ENCODE measurements at regions not wholly inside any gene's neighbourhood (a gene's known extent, or its start where the extent isn't known, plus 50 kb on each side); places are given as distances from the start of the nearest gene placed in this dataset.
"Not testable (repeated sequence)": the region's sequence is repeated elsewhere in the genome, so short reads cannot be mapped to it uniquely, and the experiment has no call there.

DNA sequence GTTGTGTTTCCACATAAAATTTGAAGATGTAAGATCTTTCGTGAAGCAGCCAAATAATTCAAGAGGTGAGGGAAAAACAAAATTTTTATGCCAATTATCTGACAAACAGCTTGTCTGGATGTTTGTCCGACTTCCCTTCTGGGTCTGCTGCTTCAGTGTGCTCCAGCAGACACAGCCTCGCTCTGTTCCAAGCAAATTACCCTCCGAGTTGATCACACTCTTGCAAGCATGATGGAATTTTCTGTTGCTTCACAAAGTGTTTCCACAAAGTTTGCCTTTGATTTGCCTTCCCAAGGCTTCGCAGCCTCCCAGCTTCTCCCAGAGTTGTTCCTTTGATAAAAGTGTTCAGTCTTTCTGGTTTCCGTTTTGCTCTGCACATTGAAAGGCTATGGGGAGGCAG lies 78.4 kb upstream of the SEZ6L start:
- Histone ChIP-seq H3K9me3 (ENCODE audit: insufficient read depth, low read depth, low read length) (no peaks in the 10 kb centered on the region), H4K20me1 (ENCODE audit: insufficient read depth, low read length, poor library complexity, severe bottlenecking) (no peaks in the 10 kb centered on the region), H3K36me3 (ENCODE audit: insufficient read depth, low read length) (no peaks in the 10 kb centered on the region), H3K9ac (ENCODE audit: low read depth, low read length, poor library complexity, severe bottlenecking) (no peak overlapping the region), H3K4me2 (ENCODE audit: low read depth, low read length, poor library complexity, severe bottlenecking) (no peak overlapping the region), H3K4me3 (ENCODE audit: low read length, poor library complexity, severe bottlenecking) (no peak overlapping the region), H3F3A (ENCODE audit: low read depth) (no peaks in the 10 kb centered on the region), H3K79me2 (ENCODE audit: insufficient read depth, low read length) (no peaks in the 10 kb centered on the region), H2AFZ (ENCODE audit: low read length) (no peak overlapping the region), H3K27me3 (ENCODE audit: insufficient read depth, low read length, poor library complexity, severe bottlenecking) (no peaks in the 10 kb centered on the region), H3K4me1 (ENCODE audit: insufficient read depth, low read length, poor library complexity, severe bottlenecking) (no peaks in the 10 kb centered on the region), H3K9me2 (replicated peaks; ENCODE audit: low read depth, low read length) (no peaks in the 10 kb centered on the region)
- TF ChIP-seq, protein P1, sequence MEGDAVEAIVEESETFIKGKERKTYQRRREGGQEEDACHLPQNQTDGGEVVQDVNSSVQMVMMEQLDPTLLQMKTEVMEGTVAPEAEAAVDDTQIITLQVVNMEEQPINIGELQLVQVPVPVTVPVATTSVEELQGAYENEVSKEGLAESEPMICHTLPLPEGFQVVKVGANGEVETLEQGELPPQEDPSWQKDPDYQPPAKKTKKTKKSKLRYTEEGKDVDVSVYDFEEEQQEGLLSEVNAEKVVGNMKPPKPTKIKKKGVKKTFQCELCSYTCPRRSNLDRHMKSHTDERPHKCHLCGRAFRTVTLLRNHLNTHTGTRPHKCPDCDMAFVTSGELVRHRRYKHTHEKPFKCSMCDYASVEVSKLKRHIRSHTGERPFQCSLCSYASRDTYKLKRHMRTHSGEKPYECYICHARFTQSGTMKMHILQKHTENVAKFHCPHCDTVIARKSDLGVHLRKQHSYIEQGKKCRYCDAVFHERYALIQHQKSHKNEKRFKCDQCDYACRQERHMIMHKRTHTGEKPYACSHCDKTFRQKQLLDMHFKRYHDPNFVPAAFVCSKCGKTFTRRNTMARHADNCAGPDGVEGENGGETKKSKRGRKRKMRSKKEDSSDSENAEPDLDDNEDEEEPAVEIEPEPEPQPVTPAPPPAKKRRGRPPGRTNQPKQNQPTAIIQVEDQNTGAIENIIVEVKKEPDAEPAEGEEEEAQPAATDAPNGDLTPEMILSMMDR (conservative IDR thresholded peaks at IDR 0.05; ENCODE audit: low read length), result no peak
- TF ChIP-seq EZH2phosphoT487 (IDR thresholded peaks at IDR 0.05; ENCODE audit: borderline replicate concordance), result no peak

DNA sequence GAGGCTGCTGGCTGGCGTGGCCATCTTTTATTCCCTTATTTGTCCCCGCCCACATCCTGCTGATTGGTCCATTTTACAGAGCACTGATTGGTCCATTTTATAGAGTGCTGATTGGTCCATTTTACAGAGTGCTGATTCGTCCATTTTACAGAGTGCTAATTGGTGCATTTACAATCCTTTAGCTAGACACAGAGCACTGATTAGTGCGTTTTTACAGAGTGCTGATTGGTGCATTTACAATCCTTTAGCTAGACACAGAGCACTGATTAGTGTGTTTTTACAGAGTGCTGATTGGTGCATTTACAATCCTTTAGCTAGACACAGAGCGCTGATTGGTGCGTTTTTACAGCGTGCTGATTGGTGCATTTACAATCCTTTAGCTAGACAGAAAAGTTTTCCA lies 74.8 kb upstream of the SEZ6L start:
- not testable (repeated sequence) for H3K79me2 ChIP-seq (ENCODE audit: insufficient read depth, low read length); H3F3A ChIP-seq (ENCODE audit: low read depth); H3K4me1 ChIP-seq (ENCODE audit: insufficient read depth, low read length, poor library complexity, severe bottlenecking); H3K36me3 ChIP-seq (ENCODE audit: insufficient read depth, low read length); H2AFZ ChIP-seq (ENCODE audit: low read length); H3K4me3 ChIP-seq (ENCODE audit: low read length, poor library complexity, severe bottlenecking); H4K20me1 ChIP-seq (ENCODE audit: insufficient read depth, low read length, poor library complexity, severe bottlenecking); H3K9me2 ChIP-seq (replicated peaks; ENCODE audit: low read depth, low read length); H3K4me2 ChIP-seq (ENCODE audit: low read depth, low read length, poor library complexity, severe bottlenecking); H3K9ac ChIP-seq (ENCODE audit: low read depth, low read length, poor library complexity, severe bottlenecking); H3K9me3 ChIP-seq (ENCODE audit: insufficient read depth, low read depth, low read length); H3K27me3 ChIP-seq (ENCODE audit: insufficient read depth, low read length, poor library complexity, severe bottlenecking)

GRCh38 chr22:26095256-26095956 lies 73.9 kb upstream of the SEZ6L start:
- no peak for TF ChIP-seq EZH2phosphoT487 (IDR thresholded peaks at IDR 0.05; ENCODE audit: borderline replicate concordance)
- TF ChIP-seq, protein P1 (conservative IDR thresholded peaks at IDR 0.05; ENCODE audit: low read length), result no peak
- Histone ChIP-seq H3K4me2 (ENCODE audit: low read depth, low read length, poor library complexity, severe bottlenecking) (no peak overlapping the region), H3K9me3 (ENCODE audit: insufficient read depth, low read depth, low read length) (no peaks in the 10 kb centered on the region), H3F3A (ENCODE audit: low read depth) (no peaks in the 10 kb centered on the region), H3K9ac (ENCODE audit: low read depth, low read length, poor library complexity, severe bottlenecking) (no peak overlapping the region), H3K27me3 (ENCODE audit: insufficient read depth, low read length, poor library complexity, severe bottlenecking) (no peaks in the 10 kb centered on the region), H3K79me2 (ENCODE audit: insufficient read depth, low read length) (no peaks in the 10 kb centered on the region), H4K20me1 (ENCODE audit: insufficient read depth, low read length, poor library complexity, severe bottlenecking) (no peaks in the 10 kb centered on the region), H3K36me3 (ENCODE audit: insufficient read depth, low read length) (no peaks in the 10 kb centered on the region), H3K9me2 (replicated peaks; ENCODE audit: low read depth, low read length) (no peaks in the 10 kb centered on the region), H3K4me3 (ENCODE audit: low read length, poor library complexity, severe bottlenecking) (no peak overlapping the region), H2AFZ (ENCODE audit: low read length) (no peak overlapping the region), H3K4me1 (ENCODE audit: insufficient read depth, low read length, poor library complexity, severe bottlenecking) (no peaks in the 10 kb centered on the region)

GRCh38 chr22:26097411-26097810 lies 71.9 kb upstream of the SEZ6L start:
- Histone ChIP-seq H3K9me3 (ENCODE audit: insufficient read depth, low read depth, low read length) (no peaks in the 10 kb centered on the region), H3F3A (ENCODE audit: low read depth) (no peaks in the 10 kb centered on the region), H3K27me3 (ENCODE audit: insufficient read depth, low read length, poor library complexity, severe bottlenecking) (no peaks in the 10 kb centered on the region), H3K9ac (ENCODE audit: low read depth, low read length, poor library complexity, severe bottlenecking) (no peak overlapping the region), H3K4me2 (ENCODE audit: low read depth, low read length, poor library complexity, severe bottlenecking) (no peak overlapping the region), H3K9me2 (replicated peaks; ENCODE audit: low read depth, low read length) (no peaks in the 10 kb centered on the region), H3K79me2 (ENCODE audit: insufficient read depth, low read length) (no peaks in the 10 kb centered on the region), H3K36me3 (ENCODE audit: insufficient read depth, low read length) (no peaks in the 10 kb centered on the region), H3K4me3 (ENCODE audit: low read length, poor library complexity, severe bottlenecking) (no peak overlapping the region), H2AFZ (ENCODE audit: low read length) (no peak overlapping the region), H3K4me1 (ENCODE audit: insufficient read depth, low read length, poor library complexity, severe bottlenecking) (no peaks in the 10 kb centered on the region), H4K20me1 (ENCODE audit: insufficient read depth, low read length, poor library complexity, severe bottlenecking) (no peaks in the 10 kb centered on the region)
- TF ChIP-seq, protein P1 (conservative IDR thresholded peaks at IDR 0.05; ENCODE audit: low read length), result no peak
- no peak for TF ChIP-seq EZH2phosphoT487 (IDR thresholded peaks at IDR 0.05; ENCODE audit: borderline replicate concordance)

Measured in Loucy (cell line).